Chondrocyte (in vitro differentiated cells): ENCODE measurements at regions not wholly inside any gene's neighbourhood (a gene's known extent, or its start where the extent isn't known, plus 50 kb on each side); places are given as distances from the start of the nearest gene placed in this dataset.

Experiments
- DNase-seq: peaks from one replicate; pipeline ENCODE4 v3.0.0; 2021; ENCODE audit warnings: mixed read lengths, low spot score
- H3K27ac Mint-ChIP-seq: one replicate; pipeline ENCODE4 v1.8.0; 2021; ENCODE audit warnings: mild to moderate bottlenecking, moderate library complexity, mixed read lengths; ENCODE audit not compliant: unreplicated experiment
- H3K27me3 Mint-ChIP-seq: 2 replicates; pipeline ENCODE4 v1.8.0; 2021; ENCODE audit warnings: low read depth, mixed read lengths
- H3K36me3 Mint-ChIP-seq: 2 replicates; pipeline ENCODE4 v1.8.0; 2021; ENCODE audit warnings: low read depth, mixed read lengths
- H3K4me1 Mint-ChIP-seq: 2 replicates; pipeline ENCODE4 v1.8.0; 2021; ENCODE audit warnings: low read depth, mild to moderate bottlenecking, mixed read lengths
- H3K4me3 Mint-ChIP-seq: one replicate; pipeline ENCODE4 v1.8.0; 2021; ENCODE audit warnings: mild to moderate bottlenecking, moderate library complexity, mixed read lengths; ENCODE audit not compliant: unreplicated experiment
- H3K9me3 Mint-ChIP-seq: 2 replicates; pipeline ENCODE4 v1.8.0; 2021; ENCODE audit warnings: low read depth, mixed read lengths
- CTCF ChIP-seq: fragments of 200-600 bp; sonication (generic); IDR thresholded peaks from 2 replicates; pipeline ENCODE4 v1.5.0; 2021; ENCODE audit warnings: antibody characterized with exemption, mild to moderate bottlenecking, moderate library complexity

- H3K4me1 Mint-ChIP-seq = no peaks in the 10 kb centered on the region
- no peak for DNase-seq
- H3K4me3 Mint-ChIP-seq = no peak overlapping the region
- no peaks in the 10 kb centered on the region for H3K36me3 Mint-ChIP-seq
- H3K9me3 Mint-ChIP-seq = peaks cover 28% of the 10 kb centered on the region
- no peaks in the 10 kb centered on the region for H3K27me3 Mint-ChIP-seq
- no peak for TF ChIP-seq CTCF
- no peak overlapping the region for H3K27ac Mint-ChIP-seq
Measured at GRCh38 chr20:12294678-12295077, 377.0 kb downstream of the BTBD3 start.

GRCh38 chr20:12305188-12305950 lies 387.7 kb downstream of the BTBD3 start:
- Mint-ChIP-seq H3K4me3 (no peak overlapping the region), H3K27ac (no peak overlapping the region), H3K9me3 (peaks cover 9% of the 10 kb centered on the region), H3K27me3 (no peaks in the 10 kb centered on the region), H3K4me1 (peaks cover 17% of the 10 kb centered on the region), H3K36me3 (no peaks in the 10 kb centered on the region)
- no peak for TF ChIP-seq CTCF
- no peak for DNase-seq

GRCh38 chr20:12306107-12306506 lies 388.4 kb downstream of the BTBD3 start:
- no peak overlapping the region for H3K27ac Mint-ChIP-seq
- H3K36me3 Mint-ChIP-seq = no peaks in the 10 kb centered on the region
- no peaks in the 10 kb centered on the region for H3K27me3 Mint-ChIP-seq
- no peak for DNase-seq
- TF ChIP-seq CTCF = no peak
- peaks cover 17% of the 10 kb centered on the region for H3K4me1 Mint-ChIP-seq
- peaks cover 9% of the 10 kb centered on the region for H3K9me3 Mint-ChIP-seq
- no peak overlapping the region for H3K4me3 Mint-ChIP-seq

DNA sequence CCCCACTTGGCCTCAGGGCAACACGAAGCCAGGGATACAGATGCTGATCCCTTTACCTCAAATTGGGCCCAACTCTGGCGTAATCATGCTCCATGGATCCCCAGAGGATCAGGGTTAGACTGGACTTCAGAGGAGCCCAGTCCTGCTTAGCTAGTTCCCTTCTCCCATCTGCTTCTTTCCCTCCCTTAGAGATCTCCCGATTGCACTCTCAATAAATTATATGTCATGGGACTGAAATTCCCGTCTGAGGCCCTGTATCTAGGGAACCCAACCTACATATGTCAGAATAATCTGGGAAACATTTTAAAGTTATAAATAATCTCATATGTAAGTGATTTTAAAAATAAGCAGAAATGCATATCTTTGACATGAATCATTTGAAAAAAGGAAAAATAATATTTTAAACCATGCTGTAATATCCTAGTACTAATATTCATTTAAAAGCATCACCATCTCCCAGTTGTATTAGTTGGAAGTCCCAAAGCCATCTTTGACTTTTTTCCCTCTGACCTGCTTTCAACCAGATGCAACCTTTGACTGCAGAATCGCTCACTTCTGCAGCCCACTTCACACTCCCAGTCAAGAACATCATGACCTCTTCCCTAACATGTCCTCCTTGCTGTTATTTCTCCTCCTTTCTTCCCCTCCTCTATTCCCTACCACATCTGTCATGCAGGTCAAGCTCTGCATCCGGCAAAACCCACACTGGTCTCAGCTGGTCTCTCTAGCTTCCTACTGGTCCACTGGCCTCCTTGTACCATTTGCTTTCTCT lies 393.6 kb downstream of the BTBD3 start:
- Mint-ChIP-seq H3K4me1 (peaks cover 2% of the 10 kb centered on the region), H3K27ac (no peak overlapping the region), H3K36me3 (no peaks in the 10 kb centered on the region), H3K4me3 (no peak overlapping the region), H3K27me3 (no peaks in the 10 kb centered on the region), H3K9me3 (peaks cover 2% of the 10 kb centered on the region)
- DNase-seq = no peak
- no peak for TF ChIP-seq CTCF

- H3K4me3 Mint-ChIP-seq = no peak overlapping the region
- H3K27ac Mint-ChIP-seq = no peak overlapping the region
- no peaks in the 10 kb centered on the region for H3K27me3 Mint-ChIP-seq
- no peaks in the 10 kb centered on the region for H3K9me3 Mint-ChIP-seq
- DNase-seq = no peak
- H3K36me3 Mint-ChIP-seq = no peaks in the 10 kb centered on the region
- H3K4me1 Mint-ChIP-seq = no peaks in the 10 kb centered on the region
- no peak for TF ChIP-seq CTCF
Measured at GRCh38 chr20:12315652-12316051, 398.0 kb downstream of the BTBD3 start.
